ENCODE measurements at regions not wholly inside any gene's neighbourhood (a gene's known extent, or its start where the extent isn't known, plus 50 kb on each side); places are given as distances from the start of the nearest gene placed in this dataset.

DNA sequence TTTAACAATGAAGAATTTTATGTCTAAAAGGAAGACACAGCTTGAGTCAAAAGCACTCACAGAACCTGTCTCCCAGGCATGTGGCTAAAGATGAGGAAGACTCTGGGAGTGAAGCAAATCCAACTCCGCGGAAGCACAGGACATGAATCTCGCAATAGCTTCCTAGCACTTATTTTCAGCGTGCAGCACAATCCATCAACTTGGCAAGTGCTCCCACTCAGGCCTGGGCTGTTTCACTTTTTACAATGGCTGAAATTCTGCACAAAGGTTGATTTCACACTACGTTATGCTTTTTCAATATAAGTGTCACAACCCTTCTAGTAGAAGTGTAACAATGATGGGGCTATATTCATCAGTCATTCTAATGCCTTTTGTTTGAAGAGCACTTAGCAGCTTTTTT is 180.2 kb downstream of the XPNPEP1 start:
- no peak overlapping the region for H3K4me3 ChIP-seq
- no TSS peak for BruUV-seq (replicated peaks)
- ChIA-PET CTCF (no interaction called here), POLR2A (ENCODE audit: unreplicated experiment) (no interaction called here)
- H3K27ac ChIP-seq = no peak overlapping the region
- no peaks in the 10 kb centered on the region for H3K9me3 ChIP-seq (ENCODE audit: insufficient read depth, low read depth)
- H3K36me3 ChIP-seq (ENCODE audit: low read depth) = no peaks in the 10 kb centered on the region
- H4K20me1 ChIP-seq (ENCODE audit: insufficient read depth) = no peaks in the 10 kb centered on the region
- H3K4me1 ChIP-seq (replicated peaks; ENCODE audit: insufficient read depth) = no peaks in the 10 kb centered on the region
- no peak for DNase-seq
- H3K79me2 ChIP-seq (ENCODE audit: low read depth) = no peaks in the 10 kb centered on the region
- no peaks in the 10 kb centered on the region for H3F3A ChIP-seq (ENCODE audit: insufficient read depth, low read depth)
- H2AFZ ChIP-seq = no peak overlapping the region
- no peaks in the 10 kb centered on the region for H3K9me2 ChIP-seq (ENCODE audit: insufficient read depth)
- intact Hi-C loops (cut with micrococcal nuclease; ENCODE audit: unreplicated experiment) = no loop called here
- H3K27me3 ChIP-seq (ENCODE audit: insufficient read depth, low read depth) = no peaks in the 10 kb centered on the region
- no peak for TF ChIP-seq EZH2 (IDR thresholded peaks at IDR 0.05; ENCODE audit: low read depth)
- no peak overlapping the region for H3K4me2 ChIP-seq

DNA sequence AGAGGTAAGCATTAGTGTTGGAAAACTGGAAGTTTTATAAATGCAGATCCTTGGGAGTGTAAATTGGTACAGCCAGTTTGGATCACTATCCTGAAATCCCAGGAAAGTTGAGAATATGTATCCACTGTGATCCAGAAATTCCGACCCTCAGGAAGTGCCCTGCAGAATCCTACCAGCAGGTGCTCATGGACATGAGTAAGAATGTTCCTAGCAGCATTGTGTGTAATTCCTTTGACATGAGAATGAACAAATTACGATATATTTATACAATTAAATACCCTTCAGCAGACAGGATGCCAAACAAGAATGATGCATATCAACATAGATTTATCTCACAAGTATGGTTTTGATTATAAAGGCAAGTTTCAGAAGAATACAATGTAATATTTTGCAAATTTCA is 181.6 kb downstream of the XPNPEP1 start:
- CTCF ChIA-PET = no interaction called here
- no peaks in the 10 kb centered on the region for H3K9me3 ChIP-seq (ENCODE audit: insufficient read depth, low read depth)
- H3K4me3 ChIP-seq = no peak overlapping the region
- H3K4me2 ChIP-seq = no peak overlapping the region
- POLR2A ChIA-PET (ENCODE audit: unreplicated experiment) = no interaction called here
- H3K4me1 ChIP-seq (replicated peaks; ENCODE audit: insufficient read depth) = no peaks in the 10 kb centered on the region
- TF ChIP-seq EZH2 (IDR thresholded peaks at IDR 0.05; ENCODE audit: low read depth) = no peak
- TF ChIP-seq, protein P1, sequence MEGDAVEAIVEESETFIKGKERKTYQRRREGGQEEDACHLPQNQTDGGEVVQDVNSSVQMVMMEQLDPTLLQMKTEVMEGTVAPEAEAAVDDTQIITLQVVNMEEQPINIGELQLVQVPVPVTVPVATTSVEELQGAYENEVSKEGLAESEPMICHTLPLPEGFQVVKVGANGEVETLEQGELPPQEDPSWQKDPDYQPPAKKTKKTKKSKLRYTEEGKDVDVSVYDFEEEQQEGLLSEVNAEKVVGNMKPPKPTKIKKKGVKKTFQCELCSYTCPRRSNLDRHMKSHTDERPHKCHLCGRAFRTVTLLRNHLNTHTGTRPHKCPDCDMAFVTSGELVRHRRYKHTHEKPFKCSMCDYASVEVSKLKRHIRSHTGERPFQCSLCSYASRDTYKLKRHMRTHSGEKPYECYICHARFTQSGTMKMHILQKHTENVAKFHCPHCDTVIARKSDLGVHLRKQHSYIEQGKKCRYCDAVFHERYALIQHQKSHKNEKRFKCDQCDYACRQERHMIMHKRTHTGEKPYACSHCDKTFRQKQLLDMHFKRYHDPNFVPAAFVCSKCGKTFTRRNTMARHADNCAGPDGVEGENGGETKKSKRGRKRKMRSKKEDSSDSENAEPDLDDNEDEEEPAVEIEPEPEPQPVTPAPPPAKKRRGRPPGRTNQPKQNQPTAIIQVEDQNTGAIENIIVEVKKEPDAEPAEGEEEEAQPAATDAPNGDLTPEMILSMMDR (conservative IDR thresholded peaks at IDR 0.05) = no peak
- no peaks in the 10 kb centered on the region for H3K79me2 ChIP-seq (ENCODE audit: low read depth)
- no peak overlapping the region for H2AFZ ChIP-seq
- no TSS peak for BruUV-seq (replicated peaks)
- DNase-seq = no peak
- H3K9me2 ChIP-seq (ENCODE audit: insufficient read depth) = no peaks in the 10 kb centered on the region
- no peaks in the 10 kb centered on the region for H3F3A ChIP-seq (ENCODE audit: insufficient read depth, low read depth)
- H3K27ac ChIP-seq = no peak overlapping the region
- H3K27me3 ChIP-seq (ENCODE audit: insufficient read depth, low read depth) = no peaks in the 10 kb centered on the region
- H4K20me1 ChIP-seq (ENCODE audit: insufficient read depth) = no peaks in the 10 kb centered on the region
- intact Hi-C loops (cut with micrococcal nuclease; ENCODE audit: unreplicated experiment) = no loop called here
- no peaks in the 10 kb centered on the region for H3K36me3 ChIP-seq (ENCODE audit: low read depth)

DNA sequence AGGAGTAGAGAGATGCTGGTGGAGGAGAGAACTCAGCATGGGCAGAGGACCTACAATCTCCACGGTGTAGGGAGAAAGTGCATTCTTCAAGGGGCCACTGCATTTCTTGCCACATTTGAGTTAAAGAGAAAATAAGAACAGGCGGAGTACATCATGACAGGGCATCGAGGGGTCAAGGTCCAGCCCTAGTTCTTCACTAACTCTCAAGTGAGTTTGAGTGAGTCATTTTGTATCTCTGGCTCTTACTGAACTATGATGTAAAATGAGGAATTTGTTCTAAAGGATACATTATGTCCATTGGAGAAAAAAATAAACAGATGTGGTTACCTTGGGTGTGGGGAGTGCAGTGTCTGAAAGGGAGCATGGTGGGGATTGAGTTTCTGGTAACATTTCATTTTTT is 182.9 kb downstream of the XPNPEP1 start:
- no peak for DNase-seq
- H4K20me1 ChIP-seq (ENCODE audit: insufficient read depth) = no peaks in the 10 kb centered on the region
- TF ChIP-seq, protein P1 (conservative IDR thresholded peaks at IDR 0.05) = no peak
- TF ChIP-seq EZH2 (IDR thresholded peaks at IDR 0.05; ENCODE audit: low read depth) = no peak
- no peaks in the 10 kb centered on the region for H3K27me3 ChIP-seq (ENCODE audit: insufficient read depth, low read depth)
- ChIA-PET POLR2A (ENCODE audit: unreplicated experiment) (no interaction called here), CTCF (no interaction called here)
- H3K36me3 ChIP-seq (ENCODE audit: low read depth) = no peaks in the 10 kb centered on the region
- H3K4me2 ChIP-seq = no peak overlapping the region
- no peak overlapping the region for H3K27ac ChIP-seq
- no peak overlapping the region for H3K4me3 ChIP-seq
- no peaks in the 10 kb centered on the region for H3K9me2 ChIP-seq (ENCODE audit: insufficient read depth)
- no peaks in the 10 kb centered on the region for H3K9me3 ChIP-seq (ENCODE audit: insufficient read depth, low read depth)
- BruUV-seq (replicated peaks) = no TSS peak
- intact Hi-C loops (cut with micrococcal nuclease; ENCODE audit: unreplicated experiment) = no loop called here
- no peaks in the 10 kb centered on the region for H3F3A ChIP-seq (ENCODE audit: insufficient read depth, low read depth)
- H2AFZ ChIP-seq = no peak overlapping the region
- no peaks in the 10 kb centered on the region for H3K4me1 ChIP-seq (replicated peaks; ENCODE audit: insufficient read depth)
- H3K79me2 ChIP-seq (ENCODE audit: low read depth) = no peaks in the 10 kb centered on the region

GRCh38 chr10:109737626-109738025 is 185.7 kb downstream of the XPNPEP1 start:
- POLR2A ChIA-PET (ENCODE audit: unreplicated experiment) = no interaction called here
- DNase-seq = no peak
- H3K36me3 ChIP-seq (ENCODE audit: low read depth) = no peaks in the 10 kb centered on the region
- H3K4me2 ChIP-seq = no peak overlapping the region
- H3K4me1 ChIP-seq (replicated peaks; ENCODE audit: insufficient read depth) = no peaks in the 10 kb centered on the region
- no peaks in the 10 kb centered on the region for H3K9me3 ChIP-seq (ENCODE audit: insufficient read depth, low read depth)
- CTCF ChIA-PET = no interaction called here
- TF ChIP-seq, protein P1 (conservative IDR thresholded peaks at IDR 0.05) = no peak
- TF ChIP-seq EZH2 (IDR thresholded peaks at IDR 0.05; ENCODE audit: low read depth) = no peak
- H3K79me2 ChIP-seq (ENCODE audit: low read depth) = no peaks in the 10 kb centered on the region
- no peak overlapping the region for H3K27ac ChIP-seq
- no peaks in the 10 kb centered on the region for H4K20me1 ChIP-seq (ENCODE audit: insufficient read depth)
- H3K27me3 ChIP-seq (ENCODE audit: insufficient read depth, low read depth) = no peaks in the 10 kb centered on the region
- no peak overlapping the region for H3K4me3 ChIP-seq
- BruUV-seq (replicated peaks) = no TSS peak
- no peaks in the 10 kb centered on the region for H3K9me2 ChIP-seq (ENCODE audit: insufficient read depth)
- intact Hi-C loops (cut with micrococcal nuclease; ENCODE audit: unreplicated experiment) = no loop called here
- no peak overlapping the region for H2AFZ ChIP-seq
- no peaks in the 10 kb centered on the region for H3F3A ChIP-seq (ENCODE audit: insufficient read depth, low read depth)

Measured in PC-9 (cell line).